Duodenal mucosa (tissue), 2 donors: ENCODE measurements at regions not wholly inside any gene's neighbourhood (a gene's known extent, or its start where the extent isn't known, plus 50 kb on each side); places are given as distances from the start of the nearest gene placed in this dataset.
"Not testable (repeated sequence)": the region's sequence is repeated elsewhere in the genome, so short reads cannot be mapped to it uniquely, and the experiment has no call there.

Experiments used
- H3K27ac ChIP-seq: one replicate; pipeline ENCODE4 v1.7.0; 2013; ENCODE audit warnings: low read depth, low read length
- H3K27me3 ChIP-seq, 2 donors: one replicate each; pipeline ENCODE4 v1.7.0; 2013; ENCODE audit warnings: low read length in 2 of 2, control low read depth in 1 of 2; ENCODE audit not compliant: insufficient read depth in 2 of 2, control insufficient read depth in 1 of 2
- H3K36me3 ChIP-seq, 2 donors: one replicate each; pipeline ENCODE4 v1.7.0; 2013; ENCODE audit warnings: low read length in 2 of 2, control low read depth in 1 of 2; ENCODE audit not compliant: insufficient read depth in 2 of 2, control insufficient read depth in 1 of 2
- H3K4me1 ChIP-seq, 2 donors: one replicate each; pipeline ENCODE4 v1.7.0; 2013; ENCODE audit warnings: low read length in 2 of 2, control low read depth in 1 of 2; ENCODE audit not compliant: insufficient read depth in 2 of 2, control insufficient read depth in 1 of 2
- H3K4me3 ChIP-seq, 2 donors: one replicate each; pipeline ENCODE4 v1.7.0; 2013; ENCODE audit warnings: low read length in 2 of 2, low read depth in 1 of 2
- H3K9ac ChIP-seq, 2 donors: one replicate each; pipeline ENCODE4 v1.7.0; 2013; ENCODE audit warnings: low read length in 2 of 2, low read depth in 1 of 2
- H3K9me3 ChIP-seq, 2 donors: one replicate each; pipeline ENCODE4 v1.7.0; 2013; ENCODE audit warnings: low read length in 2 of 2, control low read depth in 1 of 2; ENCODE audit not compliant: control insufficient read depth in 1 of 2

DNA sequence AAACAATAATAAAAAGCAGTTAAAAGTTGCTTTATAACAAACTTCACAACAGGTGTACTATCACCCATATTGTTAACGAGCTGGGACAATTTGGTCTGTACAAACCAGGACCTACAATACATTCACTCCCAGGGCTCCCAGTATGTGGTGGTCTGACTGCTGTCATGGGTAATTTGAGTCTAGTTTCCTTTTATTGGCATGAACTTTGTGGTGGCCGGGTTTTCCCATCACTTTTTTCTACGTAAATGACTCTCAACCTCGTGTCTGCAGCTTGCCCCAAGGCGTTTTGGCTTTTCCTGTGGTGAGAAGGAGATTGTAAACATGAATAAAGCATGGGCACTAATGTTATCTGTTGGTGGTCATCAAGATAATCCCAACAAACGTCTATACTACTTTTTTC lies 118.7 kb upstream of the CDK6 start:
- no peaks in the 10 kb centered on the region for H3K27me3 ChIP-seq
- H3K4me3 ChIP-seq: no peak overlapping the region
- H3K4me1 ChIP-seq: no peaks in the 10 kb centered on the region
- H3K27ac ChIP-seq: no peak overlapping the region
- no peaks in the 10 kb centered on the region for H3K36me3 ChIP-seq
- H3K9ac ChIP-seq: no peak overlapping the region
- no peaks in the 10 kb centered on the region for H3K9me3 ChIP-seq

DNA sequence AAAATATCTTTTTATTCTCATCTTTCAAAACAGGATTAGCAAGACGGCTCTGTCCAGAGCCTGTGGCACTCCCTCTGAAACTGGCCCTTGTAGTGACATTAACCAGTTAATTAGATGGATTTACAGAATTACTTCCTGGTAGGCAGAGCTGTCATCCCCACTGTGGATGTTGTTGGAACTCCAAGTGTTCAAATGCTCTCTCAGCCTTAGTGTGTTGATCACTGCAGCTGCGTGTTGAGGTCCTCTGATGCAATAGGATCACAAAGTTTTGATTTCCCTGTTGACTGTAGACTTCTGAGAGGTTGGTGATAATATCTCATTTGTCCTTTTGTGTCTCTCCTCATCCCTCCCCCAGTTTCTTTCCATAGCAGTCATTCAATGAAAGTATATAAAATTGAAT lies 117.3 kb upstream of the CDK6 start:
- H3K27ac ChIP-seq: no peak overlapping the region
- no peak overlapping the region for H3K4me3 ChIP-seq
- H3K36me3 ChIP-seq: no peaks in the 10 kb centered on the region
- H3K9ac ChIP-seq: no peak overlapping the region
- peaks cover 0 to 4% of the 10 kb centered on the region in 2 donors for H3K4me1 ChIP-seq
- H3K9me3 ChIP-seq: no peaks in the 10 kb centered on the region
- H3K27me3 ChIP-seq: no peaks in the 10 kb centered on the region

DNA sequence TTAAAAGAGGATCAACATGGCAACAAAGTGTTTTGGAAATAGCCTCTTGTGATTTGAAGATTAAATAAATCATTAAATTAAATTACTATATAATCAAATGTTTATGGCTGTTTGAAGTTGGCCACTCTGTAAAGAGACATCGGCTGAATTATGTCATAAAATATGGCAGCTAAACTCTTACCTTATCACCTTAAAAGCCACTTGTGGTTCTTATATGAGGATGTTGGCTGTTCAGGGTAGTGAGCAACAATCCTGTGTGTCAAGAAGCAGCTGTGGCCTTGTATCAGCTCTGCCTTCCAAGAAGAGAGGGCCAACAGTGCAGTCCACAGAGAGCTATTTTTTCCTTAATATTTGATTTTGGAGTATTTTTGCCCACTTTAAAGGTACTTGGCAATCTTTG lies 113.4 kb upstream of the CDK6 start:
- H3K4me3 ChIP-seq: no peak overlapping the region
- no peak overlapping the region for H3K27ac ChIP-seq
- no peak overlapping the region for H3K9ac ChIP-seq
- no peaks in the 10 kb centered on the region for H3K27me3 ChIP-seq
- peaks cover 0 to 4% of the 10 kb centered on the region in 2 donors for H3K4me1 ChIP-seq
- H3K36me3 ChIP-seq: no peaks in the 10 kb centered on the region
- no peaks in the 10 kb centered on the region for H3K9me3 ChIP-seq

DNA sequence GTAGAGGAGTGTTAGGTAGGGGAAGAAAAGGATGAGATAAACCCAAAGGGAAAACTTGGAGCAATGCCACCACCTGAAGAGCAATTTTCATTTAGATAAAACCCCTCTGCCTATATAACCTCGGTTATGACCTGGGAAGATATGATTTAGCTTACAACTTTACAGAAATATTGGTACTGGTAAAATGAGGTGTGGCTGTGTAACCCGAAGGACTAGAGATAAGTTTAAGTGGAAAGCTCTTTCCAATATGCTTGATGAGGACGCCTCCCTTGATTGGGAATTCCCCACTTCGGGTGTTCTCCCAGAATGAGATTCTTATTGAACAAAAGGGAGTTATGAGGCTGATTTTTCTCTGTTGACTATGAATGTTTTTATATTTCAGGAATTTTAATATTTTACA lies 109.5 kb upstream of the CDK6 start:
- no peaks in the 10 kb centered on the region for H3K9me3 ChIP-seq
- peaks cover 0 to 4% of the 10 kb centered on the region in 2 donors for H3K4me1 ChIP-seq
- H3K27ac ChIP-seq: no peak overlapping the region
- no peaks in the 10 kb centered on the region for H3K27me3 ChIP-seq
- no peak overlapping the region for H3K4me3 ChIP-seq
- H3K9ac ChIP-seq: no peak overlapping the region
- no peaks in the 10 kb centered on the region for H3K36me3 ChIP-seq

DNA sequence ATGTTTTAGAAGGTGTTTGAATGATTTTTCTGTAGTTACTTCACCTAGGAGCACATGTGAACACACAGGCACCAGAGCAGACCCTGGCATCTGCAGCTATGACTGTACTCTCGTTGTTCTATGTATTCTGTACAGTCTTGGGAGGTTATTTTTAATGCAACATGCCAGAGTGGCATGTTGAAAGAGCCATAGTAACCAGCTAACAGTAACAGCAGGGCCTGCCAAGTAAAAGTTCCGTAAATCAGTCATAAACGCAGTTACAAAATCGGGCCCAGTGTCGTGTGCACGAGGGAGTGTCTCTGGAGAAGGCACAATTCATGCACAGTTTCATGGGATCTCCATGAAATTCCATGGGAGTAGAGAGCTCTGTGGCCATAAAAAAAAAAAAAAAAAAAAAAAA lies 108.3 kb upstream of the CDK6 start:
- Histone ChIP-seq H3K27me3 (no peaks in the 10 kb centered on the region), H3K4me3 (no peak overlapping the region), H3K9ac (no peak overlapping the region), H3K27ac (no peak overlapping the region), H3K4me1 (no peaks in the 10 kb centered on the region), H3K36me3 (no peaks in the 10 kb centered on the region), H3K9me3 (peaks cover 6 to 9% of the 10 kb centered on the region in 2 donors)

DNA sequence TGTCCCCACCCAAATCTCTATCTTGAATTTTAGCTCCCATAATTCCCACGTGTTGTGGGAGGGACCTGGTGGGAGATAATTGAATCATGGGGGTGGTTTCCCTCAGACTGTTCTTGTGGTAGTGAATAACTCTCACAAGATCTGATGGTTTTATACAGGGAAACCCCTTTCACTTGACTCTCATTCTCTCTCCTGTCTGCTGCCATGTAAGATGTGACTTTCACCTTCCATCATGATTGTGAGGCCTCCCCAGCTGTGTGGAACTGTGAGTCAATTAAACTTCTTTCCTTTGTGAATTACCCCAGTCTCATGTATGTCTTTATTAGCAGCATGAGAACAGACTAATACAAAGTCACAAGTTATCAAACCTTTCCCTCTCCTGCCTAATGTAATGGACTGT lies 106.3 kb upstream of the CDK6 start:
- not testable (repeated sequence) for H3K36me3 ChIP-seq, H3K4me1 ChIP-seq, H3K4me3 ChIP-seq, H3K9ac ChIP-seq, H3K27ac ChIP-seq, H3K27me3 ChIP-seq
- peaks cover 6 to 14% of the 10 kb centered on the region in 2 donors for H3K9me3 ChIP-seq

DNA sequence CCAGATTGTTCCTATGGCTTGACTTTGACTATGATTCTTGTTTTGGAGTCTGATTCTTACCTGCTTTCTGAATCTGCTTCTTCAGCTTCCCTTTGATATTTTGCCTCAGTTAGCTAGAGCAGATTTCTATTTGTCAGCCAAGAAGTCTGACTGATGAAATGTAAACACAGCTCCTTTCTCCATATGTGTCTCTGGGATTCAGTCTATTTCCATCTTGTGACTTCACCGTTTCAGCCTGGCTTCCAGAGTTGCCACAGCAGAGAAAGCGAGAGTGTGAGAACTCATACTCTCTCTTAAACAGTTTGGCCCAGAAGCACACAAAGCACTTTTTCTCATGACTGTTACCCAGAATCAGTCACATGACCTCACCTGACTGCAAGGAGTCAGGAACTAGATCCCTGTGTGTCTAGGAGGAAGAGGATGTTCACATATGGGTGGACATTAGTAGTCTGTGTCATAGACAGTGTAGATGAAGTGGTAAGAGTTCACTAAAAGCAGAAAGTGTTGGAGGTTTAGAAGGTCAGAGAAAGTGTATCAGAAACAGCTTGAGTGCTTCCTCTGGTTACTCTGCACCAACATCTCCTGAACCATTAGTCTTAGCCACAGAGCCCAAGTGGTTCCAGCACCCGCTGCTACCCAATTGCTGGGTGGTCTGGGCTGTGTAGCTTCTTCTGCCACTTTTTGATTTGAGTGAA lies 103.4 kb upstream of the CDK6 start:
- Histone ChIP-seq H3K9ac (no peak overlapping the region), H3K9me3 (peaks cover 6 to 14% of the 10 kb centered on the region in 2 donors), H3K4me1 (no peaks in the 10 kb centered on the region), H3K27me3 (no peaks in the 10 kb centered on the region), H3K27ac (no peak overlapping the region), H3K36me3 (no peaks in the 10 kb centered on the region), H3K4me3 (no peak overlapping the region)

DNA sequence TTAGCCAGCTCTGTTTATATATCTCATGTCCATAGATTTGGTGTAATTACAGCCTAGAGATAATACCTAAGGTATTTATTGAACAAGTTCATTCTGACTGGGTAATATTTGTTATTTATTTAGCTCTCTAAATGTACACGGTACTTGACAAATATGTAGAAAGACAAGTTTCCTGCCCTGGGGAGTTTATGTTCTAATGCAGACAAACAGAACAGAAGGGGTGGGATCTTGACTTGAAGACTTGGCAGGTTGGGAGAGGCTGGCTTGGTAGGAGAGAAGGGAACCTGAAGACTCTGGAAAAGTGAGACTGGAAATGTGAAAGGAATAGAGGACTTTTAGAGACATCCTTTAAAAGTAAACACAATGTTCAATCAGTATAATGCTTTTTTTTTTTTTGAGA lies 97.7 kb upstream of the CDK6 start:
- Histone ChIP-seq H3K4me3 (no peak overlapping the region), H3K27me3 (no peaks in the 10 kb centered on the region), H3K4me1 (no peaks in the 10 kb centered on the region), H3K36me3 (no peaks in the 10 kb centered on the region), H3K9ac (no peak overlapping the region), H3K9me3 (peaks cover 0 to 4% of the 10 kb centered on the region in 2 donors), H3K27ac (no peak overlapping the region)

DNA sequence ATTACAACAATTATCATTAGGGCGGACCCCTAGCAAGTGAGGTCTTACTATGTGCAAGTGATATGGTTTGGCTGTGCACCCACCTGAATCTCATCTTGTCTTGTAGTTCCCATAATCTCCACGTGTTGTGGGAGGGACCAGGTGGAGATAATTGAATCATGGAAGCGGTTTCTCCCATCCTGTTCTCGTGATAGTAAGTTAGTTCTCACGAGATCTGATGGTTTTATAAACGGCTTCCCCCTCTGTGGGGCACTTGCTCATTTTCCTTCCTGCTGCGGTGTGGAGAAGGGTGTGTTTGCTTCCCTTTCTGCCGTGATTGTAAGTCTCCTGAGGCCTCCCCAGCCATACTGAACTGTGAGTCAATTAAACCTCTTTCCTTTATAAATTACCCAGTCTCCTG lies 96.1 kb upstream of the CDK6 start:
- Histone ChIP-seq H3K9me3 (peaks cover 0 to 4% of the 10 kb centered on the region in 2 donors), H3K9ac (no peak overlapping the region), H3K27ac (no peak overlapping the region), H3K4me3 (no peak overlapping the region), H3K27me3 (no peaks in the 10 kb centered on the region), H3K36me3 (no peaks in the 10 kb centered on the region), H3K4me1 (no peaks in the 10 kb centered on the region)

DNA sequence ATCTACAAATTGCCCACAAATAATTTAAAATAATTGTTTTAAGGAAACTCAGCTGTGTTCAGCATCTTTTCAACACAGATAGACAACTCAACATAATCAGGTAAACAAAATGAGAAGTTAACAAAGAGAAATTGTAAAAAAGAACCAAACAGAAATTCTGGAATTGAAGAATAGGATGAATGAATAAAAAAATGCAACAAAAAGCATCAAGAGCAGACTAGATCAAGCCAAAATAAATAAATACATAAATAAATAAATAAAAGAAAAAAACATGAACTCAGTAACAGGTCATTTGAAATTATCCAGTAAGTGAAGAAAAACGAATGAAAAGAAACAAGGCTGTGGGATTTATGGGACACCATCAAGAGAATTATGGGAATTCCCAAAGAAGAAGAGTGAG lies 94.0 kb upstream of the CDK6 start:
- Histone ChIP-seq H3K27me3 (no peaks in the 10 kb centered on the region), H3K27ac (no peak overlapping the region), H3K4me3 (no peak overlapping the region), H3K9me3 (peaks cover 0 to 4% of the 10 kb centered on the region in 2 donors), H3K36me3 (no peaks in the 10 kb centered on the region), H3K9ac (no peak overlapping the region), H3K4me1 (no peaks in the 10 kb centered on the region)

DNA sequence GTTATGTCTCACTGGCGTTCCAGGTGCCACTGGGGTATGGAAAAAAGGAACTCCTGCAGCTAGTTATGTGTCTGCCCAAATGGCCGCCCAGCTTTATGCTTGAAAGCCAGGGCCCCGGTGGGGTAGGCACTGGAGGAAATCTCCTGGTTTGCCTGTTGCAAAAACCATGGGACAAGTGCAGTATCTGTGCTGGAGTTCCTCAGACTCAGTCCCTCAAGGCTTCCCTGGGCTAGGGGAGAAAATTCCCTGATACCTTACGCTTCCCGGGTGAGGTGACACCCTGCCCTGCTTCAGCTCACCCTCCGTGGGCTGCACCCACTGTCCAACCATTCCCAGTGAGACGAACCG lies 90.3 kb upstream of the CDK6 start:
- Histone ChIP-seq H3K9ac (no peak overlapping the region), H3K36me3 (no peaks in the 10 kb centered on the region), H3K27ac (no peak overlapping the region), H3K9me3 (peaks cover 0 to 4% of the 10 kb centered on the region in 2 donors), H3K27me3 (no peaks in the 10 kb centered on the region), H3K4me3 (no peak overlapping the region), H3K4me1 (no peaks in the 10 kb centered on the region)
